Kidney tubule cell (primary cell): ENCODE measurements at regions not wholly inside any gene's neighbourhood (a gene's known extent, or its start where the extent isn't known, plus 50 kb on each side); places are given as distances from the start of the nearest gene placed in this dataset.
"Not testable (repeated sequence)": the region's sequence is repeated elsewhere in the genome, so short reads cannot be mapped to it uniquely, and the experiment has no call there.

ENCODE experiments used
- DNase-seq: peaks from one replicate; pipeline ENCODE4 v3.0.0-alpha.2; 2018; ENCODE audit warnings: low spot score

- no peak for DNase-seq
Observed at GRCh38 chr14:101286271-101287018, 274.9 kb upstream of the DIO3 start.

DNA sequence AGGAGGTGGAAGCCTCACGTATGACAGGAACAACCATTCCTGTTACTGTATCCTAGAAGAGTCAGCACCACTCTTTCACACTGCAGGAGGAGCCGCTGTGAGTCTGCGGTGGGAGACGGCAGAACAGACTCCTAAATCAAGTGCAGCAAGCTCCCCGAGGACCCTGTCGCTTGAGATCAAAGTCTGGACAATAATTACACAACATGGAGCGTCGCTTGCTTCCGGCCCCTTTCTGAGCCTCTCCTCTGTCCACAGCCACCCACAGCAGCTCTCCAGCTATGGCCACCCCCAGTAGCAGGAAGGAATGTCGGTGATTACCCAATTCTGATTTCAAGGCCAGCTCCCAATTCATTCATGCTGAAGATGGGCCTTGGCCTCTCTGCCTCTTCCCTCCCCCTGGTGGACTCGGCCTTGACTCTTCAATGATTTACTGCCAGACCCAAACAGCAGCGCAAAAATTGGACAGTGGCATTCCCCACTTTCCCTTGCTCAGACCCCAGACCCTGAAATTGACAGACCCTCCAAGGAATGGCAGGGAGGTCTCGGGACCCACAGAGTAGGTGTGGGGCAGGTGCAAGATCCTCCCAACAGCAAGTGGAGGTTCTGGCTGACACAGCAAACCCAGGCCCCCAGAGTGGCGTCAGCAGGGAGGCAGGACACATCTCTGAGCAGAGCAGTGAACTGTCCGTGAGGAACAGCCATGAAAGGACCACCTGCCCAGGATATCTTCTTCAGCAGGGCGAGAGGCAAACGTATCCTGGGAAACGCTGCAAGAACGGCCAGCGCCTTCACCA, 272.7 kb upstream of the DIO3 start:
- DNase-seq = no peak

DNA sequence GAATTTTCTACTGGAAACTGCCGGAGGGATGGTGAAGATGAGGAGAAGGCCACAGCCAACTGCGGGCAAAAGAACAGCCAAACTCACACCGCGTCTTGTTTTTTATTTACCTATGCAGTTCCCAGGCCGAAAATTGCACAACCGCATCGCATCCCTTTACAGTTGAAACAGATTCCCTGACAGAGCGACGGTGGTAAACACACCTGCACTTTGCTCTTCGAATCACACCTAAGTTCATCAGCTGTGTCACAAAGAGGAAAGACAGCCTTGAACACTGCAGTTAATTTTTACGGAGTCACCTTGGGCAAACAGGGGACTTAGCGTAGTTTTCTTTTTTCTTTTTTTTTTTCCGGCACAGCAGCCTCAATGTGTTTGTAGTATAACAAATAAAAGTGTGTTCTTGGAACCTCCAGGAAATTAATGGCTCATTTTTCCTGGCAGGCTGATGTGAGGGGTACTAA, 272.0 kb upstream of the DIO3 start:
- no peak for DNase-seq

DNA sequence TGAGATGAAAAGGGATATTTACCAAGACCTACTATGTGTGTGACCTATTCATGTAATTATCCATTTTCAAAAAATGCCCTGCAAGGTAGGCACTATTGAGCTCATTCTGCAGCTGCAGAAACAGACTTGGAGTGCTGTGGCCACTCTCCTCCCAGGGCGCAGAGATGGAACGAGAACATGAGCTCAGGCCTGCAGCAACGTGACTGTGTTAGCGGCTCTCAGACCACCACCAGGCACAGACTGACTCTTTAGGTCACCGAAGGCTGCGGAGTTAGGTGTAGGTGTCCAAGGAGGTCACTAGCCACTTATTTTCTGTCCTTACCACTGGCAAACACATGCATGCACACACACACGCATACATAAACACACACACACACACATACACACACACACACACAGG, 271.4 kb upstream of the DIO3 start:
- no peak for DNase-seq

- no peak for DNase-seq
Observed at GRCh38 chr14:101290611-101291010, 270.7 kb upstream of the DIO3 start.

GRCh38 chr14:101291390-101291789, 269.9 kb upstream of the DIO3 start:
- DNase-seq = no peak

- no peak for DNase-seq
Observed at GRCh38 chr14:101292448-101292847, 268.8 kb upstream of the DIO3 start.

- DNase-seq = no peak
Observed at GRCh38 chr14:101293605-101294004, 267.7 kb upstream of the DIO3 start.

DNA sequence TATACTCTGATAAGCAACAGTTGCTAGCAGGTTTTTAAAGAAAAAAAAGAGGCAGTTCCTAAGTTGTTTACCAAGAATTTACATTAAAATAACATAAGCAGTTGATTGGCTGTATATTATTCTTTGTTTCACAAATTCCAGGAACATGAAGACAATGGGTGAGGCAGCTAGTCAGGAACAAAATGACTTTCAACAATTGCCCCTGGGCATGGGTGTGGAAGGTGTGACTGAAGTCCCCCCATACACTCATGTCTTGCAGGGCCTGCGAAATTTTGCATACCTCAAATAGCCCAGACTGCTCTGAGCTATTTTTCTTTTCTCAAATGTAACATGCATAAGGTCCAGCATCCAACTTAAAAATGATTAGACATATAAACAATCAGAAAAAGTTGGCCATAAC, 267.2 kb upstream of the DIO3 start:
- no peak for DNase-seq

GRCh38 chr14:101299781-101300180, 261.5 kb upstream of the DIO3 start:
- not testable (repeated sequence) for DNase-seq

GRCh38 chr14:101301011-101301410, 260.3 kb upstream of the DIO3 start:
- DNase-seq = no peak

DNA sequence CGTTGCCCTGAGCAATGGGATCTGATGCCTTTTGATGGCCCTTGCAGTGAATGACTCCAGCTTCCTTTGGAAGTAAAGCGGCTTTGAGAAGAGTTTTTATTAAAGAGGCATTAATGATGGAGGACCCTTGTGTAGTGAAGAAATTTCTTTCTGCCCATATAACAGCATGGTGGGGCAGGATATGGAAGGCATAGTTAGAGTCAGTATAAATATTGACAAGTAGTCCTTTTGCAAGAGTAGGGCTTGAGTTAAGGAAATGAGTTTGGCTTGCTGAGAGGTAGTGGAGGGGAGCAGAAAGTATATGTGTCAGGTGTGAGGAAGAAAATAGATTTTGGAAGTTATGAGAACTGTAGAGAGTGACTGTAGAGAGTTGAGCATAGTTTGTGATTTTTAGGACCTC, 254.1 kb upstream of the DIO3 start:
- not testable (repeated sequence) for DNase-seq

GRCh38 chr14:101311186-101311585, 250.1 kb upstream of the DIO3 start:
- DNase-seq = not testable (repeated sequence)

GRCh38 chr14:101313268-101313667, 248.0 kb upstream of the DIO3 start:
- DNase-seq = no peak

- DNase-seq = peak; percentile 2
Observed at GRCh38 chr14:101315802-101316296, 245.4 kb upstream of the DIO3 start.

- DNase-seq = no peak
Observed at GRCh38 chr14:101318271-101318670, 243.0 kb upstream of the DIO3 start.

DNA sequence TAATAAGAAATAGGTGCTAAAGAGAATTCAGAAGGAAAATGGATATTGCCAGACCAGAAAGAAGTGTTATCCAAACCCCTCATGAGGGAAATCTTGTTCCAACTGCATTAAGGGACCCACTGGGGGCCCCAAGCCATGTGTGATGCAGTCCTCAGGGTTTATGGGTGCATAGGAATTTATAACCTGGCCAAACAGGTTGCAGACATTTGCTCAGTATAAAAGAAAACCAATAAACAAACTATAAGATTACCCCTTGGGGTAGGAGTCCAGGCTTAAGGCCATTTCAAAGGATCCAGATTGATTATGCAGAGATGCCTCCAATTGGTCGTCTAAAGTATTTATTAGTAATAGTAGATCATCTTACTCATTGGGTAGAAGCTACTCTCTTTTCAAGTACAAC, 240.9 kb upstream of the DIO3 start:
- no peak for DNase-seq

DNA sequence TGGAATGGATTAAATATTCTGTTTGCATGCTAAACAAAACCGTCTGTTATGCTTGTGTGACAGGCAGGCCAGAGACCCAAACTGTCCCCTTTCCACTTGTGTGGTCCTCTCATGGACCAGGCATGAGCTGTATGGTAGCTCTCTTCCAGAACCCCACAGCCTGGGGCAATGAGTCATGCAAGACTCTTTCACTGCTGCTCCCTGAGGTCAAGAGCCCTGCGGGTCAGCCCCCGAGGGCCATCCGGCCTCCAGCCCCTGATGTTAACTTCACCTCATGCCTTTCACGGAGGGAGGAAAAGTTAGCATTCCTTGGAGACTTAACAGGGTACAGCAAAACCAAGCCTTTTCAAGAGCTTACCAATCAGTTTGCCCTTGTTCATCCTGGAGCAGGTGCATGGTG, 239.1 kb upstream of the DIO3 start:
- DNase-seq = no peak

DNA sequence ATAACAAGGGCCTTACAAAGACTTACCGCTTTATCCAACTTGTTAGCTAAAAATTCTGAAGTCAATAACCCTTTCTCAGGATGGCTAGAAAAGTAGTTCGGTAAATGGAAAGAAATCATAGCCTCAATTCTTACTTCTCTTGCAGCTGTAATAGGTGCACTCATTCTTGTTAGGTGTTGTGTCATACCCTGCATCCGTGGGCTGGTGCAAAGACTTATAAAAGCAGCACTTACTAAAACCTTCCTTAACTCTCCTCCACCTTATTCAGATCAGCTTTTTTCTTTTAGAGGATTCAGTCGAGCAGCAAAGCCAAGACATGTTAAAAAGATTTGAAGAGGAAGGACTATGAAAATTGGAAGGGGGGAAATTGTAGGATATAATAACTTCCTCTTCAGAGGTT, 238.2 kb upstream of the DIO3 start:
- DNase-seq = no peak

DNA sequence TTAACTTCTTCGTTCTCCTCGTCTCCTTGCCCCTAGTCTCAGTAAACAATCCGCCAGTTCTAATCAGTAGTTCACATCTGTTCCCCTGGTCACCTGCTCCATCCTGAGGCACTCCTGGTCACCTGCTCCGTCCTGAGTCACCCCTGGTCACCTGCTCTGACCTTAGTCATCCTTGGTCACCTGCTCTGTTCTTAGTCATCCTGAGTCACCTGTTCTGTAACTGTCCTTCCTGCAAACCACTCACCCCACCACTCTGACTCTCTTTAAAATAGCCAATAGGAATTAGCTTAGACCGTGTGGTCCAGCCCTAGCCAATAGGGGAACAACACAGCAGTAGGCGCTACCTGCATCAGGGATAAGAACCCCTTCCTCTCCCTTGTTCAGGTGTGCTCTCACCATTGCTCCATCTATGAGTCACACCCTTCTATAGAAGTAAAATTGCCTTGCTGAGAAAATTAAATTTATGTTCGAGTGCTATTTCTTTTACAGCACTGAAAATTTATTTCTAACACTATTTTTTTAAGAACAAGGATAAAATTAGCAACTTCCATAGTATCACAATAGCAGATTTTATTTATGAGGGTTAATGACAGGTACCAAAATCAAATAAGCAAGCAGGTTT, 237.6 kb upstream of the DIO3 start:
- DNase-seq = not testable (repeated sequence)

DNA sequence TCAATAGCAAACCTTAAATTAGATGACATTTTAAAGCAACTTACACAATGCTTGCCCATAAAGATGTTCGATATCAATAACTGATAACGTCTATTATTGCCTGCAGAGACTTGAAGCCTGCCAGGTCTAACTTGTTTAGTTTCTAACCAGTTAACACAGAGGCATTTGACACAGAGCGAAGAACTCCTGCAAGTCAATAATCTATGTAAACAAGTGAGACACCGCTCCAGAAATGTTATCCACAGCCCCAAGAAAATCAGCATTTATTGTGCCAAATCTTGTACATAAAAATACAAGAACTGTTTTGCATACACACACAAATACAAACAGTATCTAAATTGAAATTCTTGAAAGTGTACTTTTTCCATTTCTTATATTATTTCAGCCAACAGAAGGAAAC, 236.0 kb upstream of the DIO3 start:
- DNase-seq = no peak

DNA sequence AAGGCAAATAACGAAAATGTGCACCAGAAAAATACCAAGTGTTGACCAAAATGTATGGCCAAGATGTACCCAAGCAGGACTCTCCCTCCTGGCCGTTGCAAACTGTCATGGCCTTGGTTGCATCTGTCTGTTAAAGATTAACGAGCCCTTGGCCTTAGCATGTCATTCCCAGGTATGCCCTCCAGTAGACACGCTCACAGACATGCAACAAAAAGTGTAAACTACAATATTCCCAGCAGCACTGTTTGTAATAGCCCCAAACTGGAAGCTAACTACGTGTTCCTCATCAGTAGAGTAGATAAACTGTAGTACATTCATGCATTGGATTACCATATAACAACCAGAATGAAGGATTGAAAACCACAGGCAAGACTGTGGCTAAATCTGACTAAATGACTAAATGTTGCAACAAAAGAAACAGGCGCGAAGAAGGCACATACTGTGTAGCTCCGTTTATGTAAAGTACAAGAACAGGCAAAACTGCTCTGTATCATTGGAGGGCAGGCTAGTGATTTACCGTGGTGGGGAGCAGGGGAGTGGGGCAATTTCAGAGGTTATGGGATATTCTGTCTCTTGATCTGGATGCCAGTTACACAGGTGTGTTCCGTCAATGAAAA, 232.8 kb upstream of the DIO3 start:
- no peak for DNase-seq
